Mucosa of descending colon (tissue), 3 donors: ENCODE measurements at regions not wholly inside any gene's neighbourhood (a gene's known extent, or its start where the extent isn't known, plus 50 kb on each side); places are given as distances from the start of the nearest gene placed in this dataset.
A peak's percentile ranks its signal among the peaks of the same experiment; 100 is the strongest.

Experiments
- ATAC-seq: fragments of 200-7000 bp; cut with Tn5 transposase; one replicate; pipeline ENCODE4 v1.9.1; 2020; ENCODE audit warnings: mild to moderate bottlenecking, moderate library complexity
- DNase-seq, 3 donors: peaks; one replicate each; pipeline ENCODE4 v3.0.0-alpha.2; 2020
- H3K36me3 ChIP-seq: fragments of 200-600 bp; one replicate; pipeline ENCODE4 v1.8.0; 2021; ENCODE audit warnings: low read depth, mild to moderate bottlenecking
- H3K4me1 ChIP-seq: fragments of 200-600 bp; one replicate; pipeline ENCODE4 v1.8.0; 2021; ENCODE audit warnings: low read depth, mild to moderate bottlenecking
- H3K4me3 ChIP-seq: fragments of 200-600 bp; one replicate; pipeline ENCODE4 v1.8.0; 2021; ENCODE audit warnings: mild to moderate bottlenecking
- H3K9me3 ChIP-seq: fragments of 200-600 bp; one replicate; pipeline ENCODE4 v1.8.0; 2021; ENCODE audit warnings: mild to moderate bottlenecking
- intact Hi-C, 2 donors: fragments of 100-400 bp; cut with DNase I in 1 of 2; cut with micrococcal nuclease in 1 of 2; formaldehyde crosslinking; loops; one replicate each; pipeline versions ENCODE4 v1.11.0 to v1.11.1; 2022; cut with DNase I, micrococcal nuclease
- TF ChIP-seq, protein P1 (sequence below): fragments of 200-600 bp; IDR thresholded peaks from one replicate; pipeline ENCODE4 v1.8.0; 2022; ENCODE audit warnings: antibody characterized with exemption, mild to moderate bottlenecking
- donor health status: DM: no; HTN: no; CAD: no; lungs with moderate emphysema.
- donor health status: DM: no; HTN: no; CAD: no.
- donor health status: DM: no; HTN: yes; CAD: no.

DNA sequence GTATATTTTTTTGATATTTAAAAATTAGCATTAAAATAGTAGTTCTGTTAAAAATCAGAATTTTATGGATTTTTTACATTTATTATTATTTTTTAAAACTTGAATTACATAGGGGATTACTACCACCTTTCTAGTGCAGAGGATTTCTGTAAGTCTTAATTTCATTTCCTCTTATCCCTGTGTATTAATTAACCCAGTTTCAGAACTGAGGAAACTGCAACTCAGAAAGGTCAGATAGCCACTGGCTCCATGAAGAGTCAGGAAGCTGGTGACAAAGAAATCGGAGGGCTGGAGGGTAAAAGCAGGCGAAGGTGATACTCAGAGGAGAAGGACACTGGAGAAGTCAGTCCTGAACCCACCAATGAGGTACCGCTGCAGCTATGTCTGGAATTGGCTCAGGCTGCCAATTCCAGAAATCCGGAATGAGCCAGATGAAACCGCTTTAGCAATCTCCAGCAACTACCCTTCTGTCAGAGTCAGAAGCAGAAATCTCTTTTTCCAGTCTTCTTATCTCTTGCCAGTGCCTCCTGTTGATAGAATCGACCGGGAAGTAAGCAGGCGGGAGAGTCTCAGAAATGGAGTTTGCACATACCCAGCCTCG lies 308.5 kb downstream of the SV2B start:
- intact Hi-C loops, result no loop called here
- Histone ChIP-seq H3K4me1 (no peaks in the 10 kb centered on the region), H3K9me3 (no peaks in the 10 kb centered on the region), H3K4me3 (no peak overlapping the region), H3K36me3 (no peaks in the 10 kb centered on the region)
- ATAC-seq, result peak; percentile 61
- TF ChIP-seq, protein P1, sequence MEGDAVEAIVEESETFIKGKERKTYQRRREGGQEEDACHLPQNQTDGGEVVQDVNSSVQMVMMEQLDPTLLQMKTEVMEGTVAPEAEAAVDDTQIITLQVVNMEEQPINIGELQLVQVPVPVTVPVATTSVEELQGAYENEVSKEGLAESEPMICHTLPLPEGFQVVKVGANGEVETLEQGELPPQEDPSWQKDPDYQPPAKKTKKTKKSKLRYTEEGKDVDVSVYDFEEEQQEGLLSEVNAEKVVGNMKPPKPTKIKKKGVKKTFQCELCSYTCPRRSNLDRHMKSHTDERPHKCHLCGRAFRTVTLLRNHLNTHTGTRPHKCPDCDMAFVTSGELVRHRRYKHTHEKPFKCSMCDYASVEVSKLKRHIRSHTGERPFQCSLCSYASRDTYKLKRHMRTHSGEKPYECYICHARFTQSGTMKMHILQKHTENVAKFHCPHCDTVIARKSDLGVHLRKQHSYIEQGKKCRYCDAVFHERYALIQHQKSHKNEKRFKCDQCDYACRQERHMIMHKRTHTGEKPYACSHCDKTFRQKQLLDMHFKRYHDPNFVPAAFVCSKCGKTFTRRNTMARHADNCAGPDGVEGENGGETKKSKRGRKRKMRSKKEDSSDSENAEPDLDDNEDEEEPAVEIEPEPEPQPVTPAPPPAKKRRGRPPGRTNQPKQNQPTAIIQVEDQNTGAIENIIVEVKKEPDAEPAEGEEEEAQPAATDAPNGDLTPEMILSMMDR, result no peak
- DNase-seq, result peak in 1 of 3 donors; percentile 22

DNA sequence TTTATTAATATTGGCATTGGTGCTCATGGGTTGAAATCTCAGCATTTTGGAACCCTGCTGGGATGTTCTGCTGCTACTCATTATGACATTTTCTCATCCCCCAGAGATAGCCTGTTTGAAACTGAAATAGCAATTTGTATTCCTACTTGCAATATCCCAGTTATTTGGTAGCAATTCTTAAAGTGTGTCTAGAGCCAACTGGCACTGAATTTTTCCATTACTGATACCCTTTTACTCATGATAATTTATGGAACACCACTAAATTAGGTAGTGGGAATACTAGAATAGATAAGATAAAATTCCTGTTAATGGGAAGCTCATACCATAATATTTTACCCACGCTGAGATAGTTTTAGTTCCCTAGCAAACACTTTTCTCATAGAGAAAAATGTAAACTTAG lies 309.3 kb downstream of the SV2B start:
- ATAC-seq (no peak), DNase-seq (no peak)
- TF ChIP-seq, protein P1, result no peak
- Histone ChIP-seq H3K4me3 (no peak overlapping the region), H3K9me3 (no peaks in the 10 kb centered on the region), H3K4me1 (no peaks in the 10 kb centered on the region), H3K36me3 (no peaks in the 10 kb centered on the region)
- intact Hi-C loops, result no loop called here

DNA sequence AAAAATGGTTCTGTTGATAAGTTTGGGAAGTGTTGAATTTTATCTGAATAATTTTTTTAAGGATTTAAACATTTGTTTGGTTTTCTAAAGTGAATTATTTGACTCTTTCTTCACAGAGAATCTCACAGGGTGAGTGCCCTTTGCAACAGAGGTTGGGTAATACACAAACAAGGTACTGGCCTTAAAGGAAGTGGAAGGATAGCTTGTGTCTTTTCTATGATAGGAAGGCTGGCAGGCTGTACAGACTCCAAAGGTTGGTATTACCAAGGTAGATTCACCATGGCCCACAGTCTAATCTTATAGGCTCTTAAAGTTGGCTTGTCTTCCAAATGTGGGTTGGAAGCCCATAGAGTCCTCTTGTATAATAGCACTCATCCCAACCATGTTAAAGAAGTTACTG lies 311.5 kb downstream of the SV2B start:
- TF ChIP-seq, protein P1, result no peak
- H3K9me3 ChIP-seq, result no peaks in the 10 kb centered on the region
- no peak overlapping the region for H3K4me3 ChIP-seq
- intact Hi-C loops, result no loop called here
- H3K4me1 ChIP-seq, result no peaks in the 10 kb centered on the region
- DNase-seq (no peak), ATAC-seq (no peak)
- H3K36me3 ChIP-seq, result no peaks in the 10 kb centered on the region

DNA sequence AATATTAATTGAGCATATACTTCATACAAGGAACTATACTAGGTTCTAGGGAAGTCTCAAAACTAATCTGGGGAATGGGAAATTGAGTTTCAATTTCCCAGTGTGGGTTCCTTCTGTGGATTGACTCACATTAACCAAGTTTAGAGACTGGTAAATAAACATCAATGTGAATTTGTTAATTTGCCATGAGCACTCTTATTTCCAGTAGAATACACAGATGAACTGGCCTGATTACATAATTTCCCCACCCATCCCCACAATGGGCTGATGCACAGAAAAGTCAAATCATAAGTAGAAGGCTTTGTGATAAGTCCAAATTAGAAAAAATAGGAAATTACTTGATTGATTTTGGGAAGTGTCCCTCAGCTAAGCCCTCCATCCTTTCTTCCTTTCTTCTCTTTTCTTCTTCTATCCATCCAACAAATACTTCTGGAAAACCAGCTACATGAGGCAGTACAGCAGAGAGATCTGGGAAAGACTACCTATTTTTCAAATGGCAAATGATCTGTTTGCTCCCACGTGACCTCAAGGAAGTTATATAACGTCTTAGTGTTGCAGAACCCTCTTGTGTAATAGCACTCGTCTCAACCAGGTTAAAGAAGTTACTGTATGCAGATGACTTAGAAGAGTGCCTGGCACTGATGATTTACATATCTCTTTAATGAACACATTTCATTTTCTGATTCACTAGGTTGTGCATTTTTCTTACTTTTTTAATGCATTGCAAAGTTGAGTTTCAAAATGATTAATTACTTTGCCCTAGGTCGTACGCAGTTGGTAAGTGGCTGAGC lies 312.3 kb downstream of the SV2B start:
- Histone ChIP-seq H3K4me3 (no peak overlapping the region), H3K36me3 (no peaks in the 10 kb centered on the region), H3K9me3 (no peaks in the 10 kb centered on the region), H3K4me1 (no peaks in the 10 kb centered on the region)
- DNase-seq (no peak), ATAC-seq (no peak)
- intact Hi-C loops, result no loop called here
- TF ChIP-seq, protein P1, result no peak

DNA sequence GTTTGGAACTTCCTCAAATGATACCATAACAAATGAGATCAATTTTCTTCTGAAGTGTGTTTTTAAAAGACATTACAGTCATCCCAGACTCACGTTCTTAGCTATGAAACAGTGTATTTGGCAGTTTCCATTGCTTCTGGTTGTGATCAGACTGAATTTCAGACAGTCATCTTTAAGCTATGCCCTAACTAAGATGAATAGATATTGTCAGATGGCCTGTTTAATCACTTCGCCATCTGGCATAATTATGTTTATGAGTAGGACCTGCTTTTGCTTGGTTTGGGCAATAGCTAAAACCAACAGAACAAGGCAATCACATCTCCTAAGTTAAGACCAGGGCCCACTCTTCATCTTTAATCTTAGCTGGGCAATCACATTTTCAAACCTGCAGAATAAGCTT lies 313.1 kb downstream of the SV2B start:
- no peaks in the 10 kb centered on the region for H3K36me3 ChIP-seq
- no peaks in the 10 kb centered on the region for H3K9me3 ChIP-seq
- DNase-seq, result no peak
- intact Hi-C loops, result no loop called here
- TF ChIP-seq, protein P1, result no peak
- no peaks in the 10 kb centered on the region for H3K4me1 ChIP-seq
- ATAC-seq, result no peak
- H3K4me3 ChIP-seq, result no peak overlapping the region
